ENCODE measurements at regions not wholly inside any gene's neighbourhood (a gene's known extent, or its start where the extent isn't known, plus 50 kb on each side); places are given as distances from the start of the nearest gene placed in this dataset.

GRCh38 chr7:81926-82756, 110.2 kb upstream of the FAM20C start:
- TF ChIP-seq CTCF (IDR thresholded peaks at IDR 0.05; ENCODE audit: poor library complexity, severe bottlenecking) (no peak), EZH2 (IDR thresholded peaks at IDR 0.05; ENCODE audit: borderline replicate concordance, insufficient read depth, low read length, poor library complexity, severe bottlenecking) (no peak)

Data from neural cell (in vitro differentiated cells).